Brain microvascular endothelial cell (primary cell): ENCODE measurements at regions not wholly inside any gene's neighbourhood (a gene's known extent, or its start where the extent isn't known, plus 50 kb on each side); places are given as distances from the start of the nearest gene placed in this dataset.

Source experiments
- DNase-seq: peaks from one replicate; pipeline ENCODE4 v3.0.0-alpha.2; 2020
- H3K27ac ChIP-seq: fragments of 250-450 bp; sonication (Bioruptor Pico); 2 replicates; pipeline ENCODE4 v1.5.1; 2020; ENCODE audit warnings: mild to moderate bottlenecking, moderate library complexity
- H3K27me3 ChIP-seq: fragments of 250-450 bp; sonication (Bioruptor Pico); replicated peaks from 2 replicates; pipeline ENCODE4 v1.5.1; 2020; ENCODE audit warnings: mild to moderate bottlenecking
- H3K36me3 ChIP-seq: fragments of 250-450 bp; sonication (Bioruptor Pico); replicated peaks from 2 replicates; pipeline ENCODE4 v1.5.1; 2020; ENCODE audit warnings: mild to moderate bottlenecking
- H3K4me3 ChIP-seq: 2 replicates; pipeline ENCODE4 v1.5.1; 2011; ENCODE audit warnings: low read depth, mild to moderate bottlenecking, control low read depth, low read length, moderate library complexity
- in situ Hi-C: cut with HindIII; loops from 2 replicates; pipeline ENCODE4 v1.10.0; 2017; ENCODE audit warnings: low sequenced_read_pairs, low pct_ligation_motif_present
- TF ChIP-seq, protein P1 (sequence below): IDR thresholded peaks from 2 replicates; pipeline ENCODE4 v1.5.1; 2011; ENCODE audit warnings: low read depth, mild to moderate bottlenecking, moderate library complexity, low read length, control low read depth, inconsistent platforms; ENCODE audit errors: missing control alignments

DNA sequence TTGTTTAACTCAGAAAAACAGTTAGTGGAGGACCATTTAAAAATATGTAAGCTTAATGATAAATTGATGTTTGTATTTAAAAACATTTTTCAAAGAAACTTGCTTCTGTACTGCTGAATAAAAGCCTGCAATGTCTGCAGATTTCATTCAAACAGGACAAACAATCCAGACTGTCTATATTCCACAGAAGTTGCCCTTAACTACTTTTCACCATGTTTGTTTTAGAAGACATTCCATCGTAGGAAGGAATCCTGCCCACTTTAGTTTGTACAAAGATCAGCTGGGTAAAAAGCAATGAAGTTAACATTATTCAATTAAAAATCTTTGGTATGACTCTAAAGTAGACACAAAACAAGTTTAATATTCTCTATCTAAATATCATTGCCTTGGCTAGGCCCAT, 195.7 kb upstream of the CCNH start:
- DNase-seq: no peak
- Histone ChIP-seq H3K27ac (no peak overlapping the region), H3K4me3 (no peak overlapping the region), H3K27me3 (no peaks in the 10 kb centered on the region), H3K36me3 (no peaks in the 10 kb centered on the region)
- in situ Hi-C loops: no loop called here
- TF ChIP-seq, protein P1, sequence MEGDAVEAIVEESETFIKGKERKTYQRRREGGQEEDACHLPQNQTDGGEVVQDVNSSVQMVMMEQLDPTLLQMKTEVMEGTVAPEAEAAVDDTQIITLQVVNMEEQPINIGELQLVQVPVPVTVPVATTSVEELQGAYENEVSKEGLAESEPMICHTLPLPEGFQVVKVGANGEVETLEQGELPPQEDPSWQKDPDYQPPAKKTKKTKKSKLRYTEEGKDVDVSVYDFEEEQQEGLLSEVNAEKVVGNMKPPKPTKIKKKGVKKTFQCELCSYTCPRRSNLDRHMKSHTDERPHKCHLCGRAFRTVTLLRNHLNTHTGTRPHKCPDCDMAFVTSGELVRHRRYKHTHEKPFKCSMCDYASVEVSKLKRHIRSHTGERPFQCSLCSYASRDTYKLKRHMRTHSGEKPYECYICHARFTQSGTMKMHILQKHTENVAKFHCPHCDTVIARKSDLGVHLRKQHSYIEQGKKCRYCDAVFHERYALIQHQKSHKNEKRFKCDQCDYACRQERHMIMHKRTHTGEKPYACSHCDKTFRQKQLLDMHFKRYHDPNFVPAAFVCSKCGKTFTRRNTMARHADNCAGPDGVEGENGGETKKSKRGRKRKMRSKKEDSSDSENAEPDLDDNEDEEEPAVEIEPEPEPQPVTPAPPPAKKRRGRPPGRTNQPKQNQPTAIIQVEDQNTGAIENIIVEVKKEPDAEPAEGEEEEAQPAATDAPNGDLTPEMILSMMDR: no peak

DNA sequence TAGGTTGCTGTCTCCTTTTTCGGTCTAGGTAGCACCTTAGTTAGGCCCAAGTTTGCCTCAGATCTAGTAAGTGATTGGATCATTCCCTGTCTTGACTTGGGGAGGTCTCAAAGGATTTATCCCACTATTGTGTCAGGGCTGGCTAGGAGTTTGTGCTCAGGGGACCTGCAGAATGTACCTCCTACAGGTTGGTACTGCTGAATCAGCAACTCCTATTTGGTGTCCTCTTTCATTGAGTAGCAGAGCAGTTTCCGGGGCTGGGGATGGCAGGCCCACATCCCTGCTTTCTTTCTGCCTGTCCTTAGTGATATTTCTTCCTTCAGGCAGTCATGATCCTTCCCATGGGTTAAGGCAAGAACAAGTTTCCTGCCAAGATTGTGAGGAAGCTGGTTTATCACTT, 192.9 kb upstream of the CCNH start:
- TF ChIP-seq, protein P1: no peak
- in situ Hi-C loops: no loop called here
- DNase-seq: no peak
- Histone ChIP-seq H3K27me3 (no peaks in the 10 kb centered on the region), H3K4me3 (no peak overlapping the region), H3K27ac (no peak overlapping the region), H3K36me3 (no peaks in the 10 kb centered on the region)

DNA sequence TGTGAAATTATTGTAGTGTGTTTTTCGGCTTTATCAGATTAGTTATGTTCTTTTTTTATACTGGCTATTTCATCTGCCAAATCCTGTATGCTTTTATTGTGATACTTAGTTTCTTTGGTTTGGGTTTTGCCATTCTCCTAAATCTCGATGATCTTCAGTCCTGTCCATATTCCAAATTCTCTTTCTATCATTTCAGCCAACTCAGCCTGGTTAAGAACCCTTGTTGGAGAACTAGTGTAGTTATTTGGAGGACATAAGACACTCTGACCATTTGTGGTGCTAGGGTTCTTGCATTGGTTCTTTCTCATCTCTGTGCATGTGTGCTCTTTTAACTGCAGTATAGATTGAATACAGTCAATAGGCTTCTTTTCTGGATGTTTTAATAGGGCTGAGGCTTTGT, 187.0 kb upstream of the CCNH start:
- no peak overlapping the region for H3K27ac ChIP-seq
- H3K27me3 ChIP-seq: no peaks in the 10 kb centered on the region
- no peaks in the 10 kb centered on the region for H3K36me3 ChIP-seq
- in situ Hi-C loops: no loop called here
- TF ChIP-seq, protein P1: no peak
- H3K4me3 ChIP-seq: no peak overlapping the region
- no peak for DNase-seq

DNA sequence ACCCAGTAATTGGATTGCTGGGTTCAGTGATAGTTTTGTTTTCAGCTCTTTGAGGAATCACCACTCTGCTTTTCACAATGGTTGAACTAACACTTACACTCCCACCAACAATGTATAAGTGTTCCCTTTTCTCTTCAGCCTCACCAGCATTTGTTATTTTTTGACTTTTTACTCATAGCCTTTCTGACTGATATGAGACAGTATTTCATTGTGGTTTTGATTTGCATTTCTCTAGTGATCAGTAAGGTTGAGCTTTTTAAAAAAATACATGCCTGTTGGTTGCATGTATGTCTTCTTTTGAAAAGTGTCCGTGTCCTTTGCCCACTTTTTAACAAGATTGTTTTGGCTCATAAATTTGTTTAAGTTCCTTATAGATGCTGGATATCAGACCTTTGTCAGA, 185.7 kb upstream of the CCNH start:
- in situ Hi-C loops: no loop called here
- no peaks in the 10 kb centered on the region for H3K36me3 ChIP-seq

DNA sequence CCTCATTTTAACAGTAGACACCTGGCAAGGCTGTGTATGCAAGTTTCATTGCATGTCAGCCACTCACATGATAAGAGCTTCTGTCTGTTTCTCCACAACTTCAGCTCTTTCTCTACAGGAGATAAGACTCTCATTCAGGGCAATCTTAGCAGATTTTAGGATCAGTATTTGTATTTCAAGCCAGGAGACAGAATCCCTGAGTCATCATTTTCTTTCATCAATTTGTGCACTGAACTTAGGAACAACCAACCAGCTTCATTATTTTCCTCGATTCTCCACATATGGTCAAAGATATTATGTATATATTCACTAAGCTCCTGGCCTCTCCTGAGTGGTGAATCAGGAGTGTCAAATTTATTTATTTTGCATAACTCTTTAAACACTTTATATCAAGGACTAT, 181.8 kb upstream of the CCNH start:
- no peak for DNase-seq
- no peaks in the 10 kb centered on the region for H3K27me3 ChIP-seq
- no peaks in the 10 kb centered on the region for H3K36me3 ChIP-seq
- no peak overlapping the region for H3K4me3 ChIP-seq
- in situ Hi-C loops: no loop called here
- no peak overlapping the region for H3K27ac ChIP-seq
- TF ChIP-seq, protein P1: no peak

More for the DNA sequence above, 185.7 kb upstream of the CCNH start:
- TF ChIP-seq, protein P1: no peak
- Histone ChIP-seq H3K27me3 (no peaks in the 10 kb centered on the region), H3K4me3 (no peak overlapping the region), H3K27ac (no peak overlapping the region)
- no peak for DNase-seq

DNA sequence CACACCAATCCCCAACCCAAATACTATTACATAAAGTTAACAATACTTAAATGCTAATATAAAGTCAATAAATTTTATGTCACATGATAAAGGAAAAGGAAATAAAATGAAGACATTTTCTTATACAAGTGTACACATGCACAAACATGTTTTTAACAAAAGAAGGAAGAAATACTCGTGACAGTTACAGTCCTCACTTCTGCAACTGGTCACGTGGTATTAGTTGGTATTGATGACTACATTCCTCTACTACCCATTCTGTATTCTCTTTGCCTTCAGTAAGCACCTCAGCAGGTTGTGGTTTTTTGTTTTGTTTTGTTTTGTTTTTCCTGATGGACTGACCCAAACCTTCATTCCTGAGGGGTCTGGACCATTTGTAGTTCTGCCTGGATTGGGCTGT, 176.9 kb upstream of the CCNH start:
- no peaks in the 10 kb centered on the region for H3K36me3 ChIP-seq
- in situ Hi-C loops: no loop called here
- no peaks in the 10 kb centered on the region for H3K27me3 ChIP-seq
- TF ChIP-seq, protein P1: no peak
- no peak overlapping the region for H3K27ac ChIP-seq
- no peak overlapping the region for H3K4me3 ChIP-seq
- DNase-seq: no peak
